GM12878 (cell line): ENCODE measurements at regions not wholly inside any gene's neighbourhood (a gene's known extent, or its start where the extent isn't known, plus 50 kb on each side); places are given as distances from the start of the nearest gene placed in this dataset.

Experiments
- ATAC-seq: fragments of 200-7000 bp; cut with Tn5 transposase; 3 replicates; pipeline ENCODE4 v1.9.1; 2020; ENCODE audit warnings: mild to moderate bottlenecking, moderate library complexity
- BruUV-seq: library from RNA; stranded (reverse); fragments of 400-500 nt; replicated peaks from 2 replicates; lab custom pipeline; 2021; lab: Mats Ljungman, UMichigan
- CTCF ChIA-PET: fragments of 300-600 bp; sonication (Branson Sonifier 250); formaldehyde crosslinking; extraction: SDS; loops from one replicate; lab custom pipeline; 2021; ENCODE audit warnings: inconsistent platforms; lab: Yijun Ruan, JAX
- POLR2A ChIA-PET: fragments of 350-600 bp; formaldehyde crosslinking; extraction: SDS; loops from one replicate; lab custom pipeline; 2021; ENCODE audit warnings: inconsistent platforms; lab: Charles Lee
- RAD21 ChIA-PET: fragments of 300-600 bp; sonication (Branson Sonifier 250); formaldehyde crosslinking; loops from one replicate; lab custom pipeline; 2023; ENCODE audit warnings: antibody characterized with exemption; ENCODE audit not compliant: unreplicated experiment; lab: Charles Lee
- SMC1A ChIA-PET: fragments of 300-600 bp; sonication (Branson Sonifier 250); formaldehyde crosslinking; loops from one replicate; lab custom pipeline; 2023; ENCODE audit not compliant: unreplicated experiment, uncharacterized antibody; lab: Charles Lee
- DNase-seq: peaks from one replicate; pipeline ENCODE4 v3.0.0-alpha.2; 2011; ENCODE audit warnings: low read depth, low spot score
- FAIRE-seq: peaks from 3 replicates; lab custom pipeline; 2011; peaks lifted over from hg19 to GRCh38; lab: Jason Lieb, UNC
- H2AFZ ChIP-seq: 2 replicates; pipeline ENCODE4 v1.6.0; 2011; ENCODE audit warnings: low read depth, low read length, control low read depth; ENCODE audit not compliant: control insufficient read depth
- H3K27ac ChIP-seq: 2 replicates; pipeline ENCODE4 v1.5.1; 2011; ENCODE audit warnings: control low read depth; ENCODE audit not compliant: control insufficient read depth, insufficient read depth
- H3K27me3 ChIP-seq, 2 experiments: replicated peaks in 1 of 2; 2 replicates each; pipeline versions ENCODE4 v1.6.0 to v1.6.1; 2011; ENCODE audit warnings: low read length in 1 of 2; ENCODE audit not compliant: control insufficient read depth in 2 of 2, insufficient read depth in 2 of 2
- H3K36me3 ChIP-seq, 2 experiments: 2 replicates each; pipeline ENCODE4 v1.5.1; 2011; ENCODE audit warnings: low read length in 1 of 2; ENCODE audit not compliant: control insufficient read depth in 2 of 2, insufficient read depth in 2 of 2
- H3K4me1 ChIP-seq: 2 replicates; pipeline ENCODE4 v1.6.1; 2011; ENCODE audit warnings: mild to moderate bottlenecking, low read length, moderate library complexity, mixed read lengths; ENCODE audit not compliant: control insufficient read depth, insufficient read depth
- H3K4me2 ChIP-seq: 2 replicates; pipeline ENCODE4 v1.6.0; 2011; ENCODE audit warnings: control low read depth; ENCODE audit not compliant: control insufficient read depth, insufficient read depth
- H3K4me3 ChIP-seq: fragments of 200-600 bp; sonication (generic); 2 replicates; pipeline ENCODE4 v1.5.1; 2016
- H3K79me2 ChIP-seq: 2 replicates; pipeline ENCODE4 v1.6.0; 2011; ENCODE audit warnings: low read length; ENCODE audit not compliant: control insufficient read depth, insufficient read depth
- H3K9ac ChIP-seq: 2 replicates; pipeline ENCODE4 v1.8.0; 2011; ENCODE audit warnings: low read length, control low read depth, mixed read lengths; ENCODE audit not compliant: control insufficient read depth, insufficient read depth
- H3K9me3 ChIP-seq: replicated peaks from 3 replicates; pipeline ENCODE4 v1.5.1; 2011; ENCODE audit warnings: mild to moderate bottlenecking, low read length; ENCODE audit not compliant: control insufficient read depth, insufficient read depth
- H4K20me1 ChIP-seq: 2 replicates; pipeline ENCODE4 v1.6.0; 2011; ENCODE audit not compliant: control insufficient read depth, insufficient read depth
- BHLHE40 ChIP-seq, 2 experiments: fragments of 450-650 bp in 1 of 2; IDR thresholded peaks; 2 replicates each; pipeline ENCODE4 v1.6.1; 2011 to 2017; ENCODE audit warnings: low read depth in 2 of 2, borderline replicate concordance in 1 of 2, improper control_type of control experiment in 1 of 2, low read length in 1 of 2, mild to moderate bottlenecking in 1 of 2
- CREM ChIP-seq: IDR thresholded peaks from 2 replicates; pipeline ENCODE4 v1.6.1; 2014; ENCODE audit warnings: antibody characterized with exemption, low read depth
- HSF1 ChIP-seq: fragments of 150-350 bp; IDR thresholded peaks from 2 replicates; pipeline ENCODE4 v1.6.1; 2014; ENCODE audit warnings: mild to moderate bottlenecking, low read depth, low read length
- IKZF2 ChIP-seq, 2 experiments: fragments of 450-650 bp; IDR thresholded peaks; 2 replicates each; pipeline ENCODE4 v1.6.1; 2017; ENCODE audit warnings: mild to moderate bottlenecking in 2 of 2, moderate library complexity in 2 of 2
- KAT2A ChIP-seq: conservative IDR thresholded peaks from 2 replicates; pipeline ENCODE4 v1.6.1; 2011; ENCODE audit warnings: low read depth, low read length; ENCODE audit not compliant: control insufficient read depth
- MTA2 ChIP-seq: fragments of 450-650 bp; IDR thresholded peaks from 2 replicates; pipeline ENCODE4 v1.6.1; 2016; ENCODE audit warnings: low read depth, mild to moderate bottlenecking, moderate library complexity
- MXI1 ChIP-seq: fragments of 150-350 bp; IDR thresholded peaks from 2 replicates; pipeline ENCODE4 v1.6.1; 2011; ENCODE audit warnings: low read depth, mild to moderate bottlenecking, inconsistent platforms, low read length, improper control_type of control experiment
- NBN ChIP-seq: fragments of 450-650 bp; IDR thresholded peaks from 2 replicates; pipeline ENCODE4 v1.6.1; 2016
- NFYA ChIP-seq: IDR thresholded peaks from 2 replicates; pipeline ENCODE4 v1.6.1; 2011; ENCODE audit warnings: low read depth, mild to moderate bottlenecking, low read length, improper control_type of control experiment, borderline replicate concordance
- PML ChIP-seq: IDR thresholded peaks from 2 replicates; pipeline ENCODE4 v1.6.1; 2012; ENCODE audit warnings: low read length, inconsistent platforms
- RAD21 ChIP-seq: IDR thresholded peaks from 2 replicates; pipeline ENCODE4 v1.6.1; 2011; ENCODE audit warnings: mild to moderate bottlenecking, low read depth, low read length, moderate library complexity; ENCODE audit not compliant: insufficient read depth
- RELA ChIP-seq: fragments of 450-650 bp; IDR thresholded peaks from 2 replicates; pipeline ENCODE4 v1.8.0; 2014; ENCODE audit warnings: borderline replicate concordance; ENCODE audit not compliant: partially characterized antibody
- TAF1 ChIP-seq: IDR thresholded peaks from 2 replicates; pipeline ENCODE4 v1.6.1; 2011; ENCODE audit warnings: mild to moderate bottlenecking, low read depth, low read length, borderline replicate concordance
- USF1 ChIP-seq: IDR thresholded peaks from 2 replicates; pipeline ENCODE4 v1.6.1; 2011; ENCODE audit warnings: borderline replicate concordance, low read depth, mild to moderate bottlenecking, moderate library complexity, mixed read lengths, low read length; ENCODE audit not compliant: insufficient read depth; ENCODE audit errors: extremely low read length
- ZNF384 ChIP-seq: IDR thresholded peaks from 2 replicates; pipeline ENCODE4 v1.6.1; 2012; ENCODE audit warnings: low read depth, mild to moderate bottlenecking, low read length, improper control_type of control experiment, borderline replicate concordance
- ZNF687 ChIP-seq: fragments of 450-650 bp; IDR thresholded peaks from 2 replicates; pipeline ENCODE4 v1.6.1; 2017; ENCODE audit warnings: mild to moderate bottlenecking, moderate library complexity
- WGBS: methylation state at CpG from one replicate; pipeline ENCODE4 v1.1.6; 2016; ENCODE audit warnings: low lambda C conversion rate; ENCODE audit not compliant: insufficient replicate concordance, insufficient coverage; ENCODE audit errors: missing lambda C conversion rate; 5-methylcytosine and 5-hydroxymethylcytosine counted together
- in situ Hi-C: fragments of 300-500 bp; cut with MboI; formaldehyde crosslinking; loops from 9 replicates; pipeline ENCODE4 v1.14.3; 2018; ENCODE audit warnings: mixed read lengths
- intact Hi-C: fragments of 100-400 bp; cut with micrococcal nuclease; formaldehyde crosslinking; loops from one replicate; pipeline ENCODE4 v1.14.2; 2022; ENCODE audit not compliant: unreplicated experiment

GRCh38 chrX:42948723-42949657, 171.0 kb upstream of the PPP1R2C start:
- Histone ChIP-seq H3K9me3 (no peaks in the 10 kb centered on the region), H3K27me3 (no peaks in the 10 kb centered on the region), H3K4me3 (no peak overlapping the region), H2AFZ (no peak overlapping the region), H3K27ac (no peak overlapping the region), H4K20me1 (no peaks in the 10 kb centered on the region), H3K4me2 (no peak overlapping the region), H3K9ac (no peak overlapping the region), H3K79me2 (no peaks in the 10 kb centered on the region), H3K4me1 (peaks cover 2% of the 10 kb centered on the region), H3K36me3 (no peaks in the 10 kb centered on the region)
- RAD21 ChIA-PET: no interaction called here
- in situ Hi-C loops (loop anchor here (10.0 kb wide), 1 partner anchor 1154 kb away; no protein-coding TSS in a partner anchor), intact Hi-C loops (no loop called here)
- FAIRE-seq (no peak), DNase-seq (no peak), ATAC-seq (no peak)
- 86% methylated on average over 9 of the region's 9 CpGs for WGBS
- SMC1A ChIA-PET: interaction anchor here (1.0 to 2.3 kb wide), 5 partner anchors 10 to 24 kb away, joined by 3 to 4 read pairs (median 3); no protein-coding TSS in a partner anchor
- TF ChIP-seq BHLHE40 (IDR thresholded peaks at IDR 0.05; ENCODE audit: borderline replicate concordance in 1 of 2, low read depth in 2 of 2, low read length in 1 of 2) (no peak), NBN (no peak), USF1 (no peak), TAF1 (no peak), MXI1 (no peak), IKZF2 (IDR thresholded peaks at IDR 0.05) (no peak), RAD21 (no peak), RELA (no peak), CREM (no peak), PML (no peak), ZNF384 (no peak), KAT2A (no peak), ZNF687 (no peak), NFYA (no peak), MTA2 (no peak), HSF1 (no peak)
- CTCF ChIA-PET: interaction anchor here (0.6 kb wide), 1 partner anchor 1073 kb away, joined by 3 read pairs; no protein-coding TSS in a partner anchor
- POLR2A ChIA-PET: no interaction called here
- no TSS peak for BruUV-seq
